C4-2B (cell line): ENCODE measurements at regions not wholly inside any gene's neighbourhood (a gene's known extent, or its start where the extent isn't known, plus 50 kb on each side); places are given as distances from the start of the nearest gene placed in this dataset.
"Not testable (repeated sequence)": the region's sequence is repeated elsewhere in the genome, so short reads cannot be mapped to it uniquely, and the experiment has no call there.

Source experiments
- ZFX ChIP-seq: fragments of 450-650 bp; IDR thresholded peaks from 2 replicates; pipeline ENCODE4 v1.6.1; 2017
- TF ChIP-seq, protein P1 (sequence below): fragments of 450-650 bp; conservative IDR thresholded peaks from 2 replicates; pipeline ENCODE4 v1.5.1; 2017; ENCODE audit warnings: mild to moderate bottlenecking

DNA sequence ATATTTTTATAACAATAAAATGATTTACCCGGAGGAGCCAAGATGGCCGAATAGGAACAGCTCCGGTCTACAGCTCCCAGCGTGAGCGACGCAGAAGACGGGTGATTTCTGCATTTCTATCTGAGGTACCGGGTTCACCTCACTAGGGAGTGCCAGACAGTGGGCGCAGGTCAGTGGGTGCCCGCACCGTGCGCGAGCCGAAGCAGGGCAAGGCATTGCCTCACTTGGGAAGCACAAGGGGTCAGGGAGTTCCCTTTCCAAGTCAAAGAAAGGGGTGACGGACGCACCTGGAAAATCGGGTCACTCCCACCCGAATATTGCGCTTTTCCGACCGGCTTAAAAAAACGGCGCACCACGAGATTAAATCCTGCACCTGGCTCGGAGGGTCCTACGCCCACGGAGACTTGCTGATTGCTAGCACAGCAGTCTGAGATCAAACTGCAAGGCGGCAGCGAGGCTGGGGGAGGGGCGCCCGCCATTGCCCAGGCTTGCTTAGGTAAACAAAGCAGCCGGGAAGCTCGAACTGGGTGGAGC is 53.3 kb upstream of the HECW1 start:
- TF ChIP-seq, protein P1, sequence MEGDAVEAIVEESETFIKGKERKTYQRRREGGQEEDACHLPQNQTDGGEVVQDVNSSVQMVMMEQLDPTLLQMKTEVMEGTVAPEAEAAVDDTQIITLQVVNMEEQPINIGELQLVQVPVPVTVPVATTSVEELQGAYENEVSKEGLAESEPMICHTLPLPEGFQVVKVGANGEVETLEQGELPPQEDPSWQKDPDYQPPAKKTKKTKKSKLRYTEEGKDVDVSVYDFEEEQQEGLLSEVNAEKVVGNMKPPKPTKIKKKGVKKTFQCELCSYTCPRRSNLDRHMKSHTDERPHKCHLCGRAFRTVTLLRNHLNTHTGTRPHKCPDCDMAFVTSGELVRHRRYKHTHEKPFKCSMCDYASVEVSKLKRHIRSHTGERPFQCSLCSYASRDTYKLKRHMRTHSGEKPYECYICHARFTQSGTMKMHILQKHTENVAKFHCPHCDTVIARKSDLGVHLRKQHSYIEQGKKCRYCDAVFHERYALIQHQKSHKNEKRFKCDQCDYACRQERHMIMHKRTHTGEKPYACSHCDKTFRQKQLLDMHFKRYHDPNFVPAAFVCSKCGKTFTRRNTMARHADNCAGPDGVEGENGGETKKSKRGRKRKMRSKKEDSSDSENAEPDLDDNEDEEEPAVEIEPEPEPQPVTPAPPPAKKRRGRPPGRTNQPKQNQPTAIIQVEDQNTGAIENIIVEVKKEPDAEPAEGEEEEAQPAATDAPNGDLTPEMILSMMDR: not testable (repeated sequence)
- TF ChIP-seq ZFX: not testable (repeated sequence)
